GM18502 (cell line): ENCODE measurements at regions not wholly inside any gene's neighbourhood (a gene's known extent, or its start where the extent isn't known, plus 50 kb on each side); places are given as distances from the start of the nearest gene placed in this dataset.

Source experiments
- ATAC-seq: cut with Tn5 transposase; IDR thresholded peaks from one replicate; pipeline ENCODE4 v1.9.1; 2021; ENCODE audit warnings: mild to moderate bottlenecking; ENCODE audit not compliant: unreplicated experiment, poor library complexity

DNA sequence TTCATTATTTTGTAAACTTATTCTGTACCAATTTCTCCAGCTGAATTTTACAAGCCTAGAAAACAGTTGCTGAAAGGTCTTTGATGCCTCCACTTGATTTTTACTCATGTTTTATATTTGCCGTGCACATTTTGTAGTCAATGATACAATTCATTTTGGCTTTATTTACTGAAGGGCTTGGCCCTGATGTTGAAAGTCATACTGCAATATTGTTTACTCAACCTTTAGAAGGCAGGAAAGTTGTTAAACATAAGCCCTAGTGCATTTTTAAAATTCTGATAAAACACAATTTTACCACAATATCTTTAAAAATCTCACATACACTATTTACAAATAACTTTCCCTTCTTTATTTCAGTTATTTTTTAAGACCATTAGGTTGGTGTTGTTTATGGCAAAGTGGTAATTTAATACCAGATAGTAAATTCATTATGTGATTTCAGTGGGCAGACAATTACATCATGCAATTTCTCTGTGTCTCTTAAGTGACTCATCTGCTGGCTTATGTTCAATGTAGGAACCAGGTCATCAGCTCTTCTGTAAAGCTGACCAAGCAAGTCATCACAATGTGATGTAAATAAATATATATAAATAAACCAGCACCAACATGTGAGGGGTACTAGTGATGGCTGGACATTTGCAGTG is 121.1 kb upstream of the SLC35B3 start:
- no peak for ATAC-seq

DNA sequence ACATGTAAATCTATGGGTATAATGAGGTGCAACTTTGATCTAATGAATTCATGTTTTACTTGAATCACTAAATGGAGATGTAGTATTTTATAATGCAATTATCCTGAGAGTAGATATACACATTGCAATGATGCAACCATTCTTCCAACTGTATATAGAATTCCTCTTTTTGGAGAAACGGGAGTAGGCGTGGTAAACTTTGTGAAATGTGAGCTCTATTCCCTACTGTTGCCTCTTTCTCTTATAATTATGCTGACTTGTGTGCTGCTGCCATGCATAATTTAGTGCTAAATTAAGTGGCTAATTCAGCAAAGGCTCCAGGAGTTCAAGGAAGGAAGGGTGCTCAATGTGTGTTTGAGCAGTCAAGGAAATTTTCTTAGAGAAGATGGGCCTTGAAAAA is 116.6 kb upstream of the SLC35B3 start:
- no peak for ATAC-seq

GRCh38 chr6:8551386-8551785 is 116.0 kb upstream of the SLC35B3 start:
- no peak for ATAC-seq

GRCh38 chr6:8549074-8549790 is 113.9 kb upstream of the SLC35B3 start:
- no peak for ATAC-seq

GRCh38 chr6:8546496-8546895 is 111.2 kb upstream of the SLC35B3 start:
- ATAC-seq: no peak

DNA sequence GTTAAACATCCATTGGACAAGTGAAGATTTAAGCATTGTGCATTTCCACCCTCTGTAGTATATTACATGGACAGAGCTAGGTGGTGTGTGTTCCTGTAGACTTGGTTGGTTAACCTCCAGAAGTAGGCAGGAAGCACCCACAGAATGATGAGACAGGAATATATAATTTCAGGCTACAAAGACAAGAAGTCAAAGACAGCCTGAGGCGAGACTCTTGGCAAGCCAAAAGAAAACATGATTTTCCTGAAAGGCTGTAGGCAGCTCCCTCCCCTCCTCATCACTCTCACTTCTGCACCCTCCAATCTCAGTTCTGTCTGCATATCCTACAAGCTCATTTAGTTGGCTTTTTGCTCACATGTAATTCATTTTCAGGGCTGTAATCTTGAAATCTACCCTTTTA is 110.0 kb upstream of the SLC35B3 start:
- no peak for ATAC-seq

- no peak for ATAC-seq
Observed at GRCh38 chr6:8543714-8544113, 108.4 kb upstream of the SLC35B3 start.

- peak; percentile 58 for ATAC-seq
Observed at GRCh38 chr6:8539453-8539852, 104.1 kb upstream of the SLC35B3 start.

DNA sequence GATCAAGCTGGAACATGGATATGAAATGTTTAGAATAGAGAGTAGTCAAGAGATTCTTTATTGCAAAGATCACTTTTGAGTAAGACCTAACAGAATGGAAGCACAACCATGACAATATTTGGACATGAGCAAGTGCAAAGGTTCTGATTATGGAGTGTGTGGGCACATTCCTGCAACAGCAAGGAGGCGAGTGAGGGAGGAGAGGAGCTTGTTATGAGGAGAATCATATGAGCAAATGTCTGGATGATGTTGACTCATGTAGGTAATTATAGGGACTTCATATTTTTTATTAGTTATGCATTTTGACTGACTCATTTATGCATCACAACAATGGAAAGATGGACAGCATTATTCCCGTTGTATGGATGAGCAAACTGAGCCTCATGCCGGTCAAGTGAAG is 100.8 kb upstream of the SLC35B3 start:
- no peak for ATAC-seq

DNA sequence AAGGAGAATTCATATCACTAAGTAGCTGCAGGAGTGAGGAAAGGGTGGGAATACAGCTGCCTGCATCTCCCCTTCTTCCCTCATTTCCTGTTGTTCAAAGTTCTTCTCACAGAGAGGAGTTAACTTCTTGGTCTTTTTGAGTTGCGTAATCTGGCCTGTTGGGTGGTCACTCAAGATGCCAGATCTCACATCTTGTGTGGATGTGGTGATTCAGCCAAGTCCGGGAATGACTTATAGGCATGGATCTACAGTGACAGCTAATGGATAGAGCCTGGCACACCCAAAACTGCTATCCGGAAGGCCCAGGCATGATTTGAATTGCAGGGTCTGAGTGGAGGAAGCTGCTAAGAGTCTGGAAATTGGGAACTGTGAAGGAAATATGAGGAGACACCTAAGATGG is 100.2 kb upstream of the SLC35B3 start:
- no peak for ATAC-seq

DNA sequence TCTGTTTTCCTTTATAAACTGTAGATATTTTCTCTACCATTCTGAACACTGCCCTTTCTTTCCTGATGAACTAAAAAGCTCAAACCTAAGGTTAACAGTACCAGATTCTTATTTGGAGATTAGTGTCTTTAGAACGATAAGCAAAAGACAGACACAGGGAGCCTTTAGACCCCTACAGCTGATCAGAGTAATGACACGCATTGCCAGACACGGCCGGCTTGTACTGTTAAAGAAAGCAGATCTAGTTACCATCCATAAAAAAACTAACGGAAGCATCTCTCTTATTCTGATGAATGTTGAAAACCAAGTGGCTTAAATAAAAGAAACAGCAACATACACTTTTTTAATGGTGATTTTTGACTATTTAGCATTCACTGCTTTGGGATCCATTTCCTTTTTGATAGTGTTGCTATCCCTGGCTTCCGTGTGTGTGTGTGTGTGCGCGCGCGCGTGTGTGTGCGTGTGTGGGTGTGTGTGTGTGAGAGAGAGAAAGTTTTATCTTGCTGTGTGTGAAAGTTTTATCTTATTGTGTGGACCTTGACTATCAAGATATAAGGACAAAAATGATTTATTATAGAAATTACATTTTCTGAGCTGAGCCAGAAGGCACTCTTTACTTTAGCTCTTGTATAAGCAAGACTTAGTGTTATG is 95.6 kb upstream of the SLC35B3 start:
- ATAC-seq: no peak

DNA sequence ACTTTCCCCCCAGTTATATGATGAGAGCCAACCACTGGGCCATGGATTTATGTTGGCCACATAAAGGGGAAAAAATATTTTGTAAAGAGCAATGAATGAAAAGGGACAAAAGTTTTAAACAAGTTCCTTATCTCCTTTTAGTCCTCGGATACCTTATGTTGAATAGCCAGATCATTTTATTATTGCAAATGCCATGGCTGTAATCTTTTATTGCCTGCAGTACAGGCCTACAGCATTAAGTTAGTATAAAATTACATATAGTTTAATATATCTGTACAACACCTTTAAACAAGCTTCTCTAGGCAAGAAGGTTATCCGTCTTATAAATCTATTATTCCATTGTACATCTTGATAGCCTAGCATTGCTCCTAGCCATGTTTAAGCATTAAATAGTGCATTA is 93.9 kb upstream of the SLC35B3 start:
- ATAC-seq: no peak

DNA sequence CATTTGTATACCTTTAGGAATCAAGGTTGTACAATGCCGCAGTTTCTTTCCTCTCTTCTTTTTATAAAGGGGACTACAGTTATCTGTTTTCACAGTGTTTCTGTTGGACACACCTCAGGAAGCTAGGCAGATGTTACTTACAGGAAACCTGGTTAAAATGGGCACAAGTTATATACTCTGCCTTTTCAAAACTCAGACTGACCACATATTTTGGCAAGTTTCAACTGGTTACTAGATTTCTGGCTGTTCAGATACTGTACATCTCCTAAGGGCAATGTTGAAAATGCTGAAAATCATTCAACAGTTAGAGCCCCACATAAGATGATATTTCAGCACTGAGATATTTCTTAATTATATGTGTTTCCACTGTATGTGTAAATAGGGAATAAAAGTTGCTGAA is 92.5 kb upstream of the SLC35B3 start:
- ATAC-seq: no peak

DNA sequence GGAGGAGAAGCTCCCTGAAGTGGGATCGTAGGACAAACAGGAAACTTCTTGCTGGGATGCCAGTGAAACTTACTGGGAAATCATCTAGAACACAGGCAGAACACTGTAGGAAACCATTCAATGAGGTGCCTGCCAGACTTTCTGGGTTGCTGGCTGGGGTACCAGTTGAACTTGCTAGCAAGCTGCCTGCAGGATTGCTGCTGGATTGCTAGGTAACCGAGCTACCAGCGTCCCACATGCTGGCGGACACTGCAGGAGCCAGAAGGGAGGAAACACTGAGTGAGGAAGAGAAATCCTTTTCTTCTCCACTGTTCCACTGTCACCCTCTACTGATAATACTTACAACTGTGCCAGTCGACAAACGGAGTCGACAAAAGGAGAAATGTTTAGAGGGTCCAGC is 91.3 kb upstream of the SLC35B3 start:
- ATAC-seq: no peak

DNA sequence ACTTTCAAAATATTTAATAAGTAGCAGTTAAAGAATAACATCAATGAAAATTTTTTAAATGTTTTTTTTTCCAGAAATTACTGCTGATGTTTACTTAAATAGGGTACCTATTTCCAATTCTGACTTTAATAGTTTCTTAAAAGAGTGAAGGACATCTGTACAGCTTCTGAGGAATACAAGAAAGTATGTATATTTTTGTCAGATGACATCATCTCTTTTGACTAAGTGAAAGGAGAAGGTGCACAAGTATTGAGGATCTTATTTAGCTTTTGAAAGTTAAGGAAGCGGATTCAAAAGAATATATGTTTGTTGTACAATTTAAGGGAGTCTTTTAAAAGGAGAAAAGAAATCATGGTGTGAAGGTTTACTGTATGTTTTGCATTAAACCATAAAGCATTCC is 90.0 kb upstream of the SLC35B3 start:
- no peak for ATAC-seq

DNA sequence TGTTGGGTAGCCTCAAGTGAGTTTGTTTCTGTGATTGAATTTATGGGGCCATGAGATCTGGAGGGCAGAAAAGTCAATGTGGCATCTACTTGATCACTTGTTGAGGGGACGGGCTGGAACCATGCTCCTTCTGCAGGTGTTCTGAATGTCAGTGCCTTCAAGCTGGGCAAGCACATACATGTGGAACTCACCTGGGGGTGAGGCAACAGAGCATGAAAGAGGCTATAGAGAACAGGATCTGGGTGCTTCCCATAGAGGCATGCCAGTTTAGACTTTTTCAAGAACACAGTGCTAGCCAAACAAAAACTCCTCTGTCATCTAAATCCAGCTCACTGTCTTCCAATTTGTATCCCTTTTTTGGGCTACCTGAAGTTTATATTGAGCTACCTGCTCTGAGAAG is 77.8 kb upstream of the SLC35B3 start:
- no peak for ATAC-seq

DNA sequence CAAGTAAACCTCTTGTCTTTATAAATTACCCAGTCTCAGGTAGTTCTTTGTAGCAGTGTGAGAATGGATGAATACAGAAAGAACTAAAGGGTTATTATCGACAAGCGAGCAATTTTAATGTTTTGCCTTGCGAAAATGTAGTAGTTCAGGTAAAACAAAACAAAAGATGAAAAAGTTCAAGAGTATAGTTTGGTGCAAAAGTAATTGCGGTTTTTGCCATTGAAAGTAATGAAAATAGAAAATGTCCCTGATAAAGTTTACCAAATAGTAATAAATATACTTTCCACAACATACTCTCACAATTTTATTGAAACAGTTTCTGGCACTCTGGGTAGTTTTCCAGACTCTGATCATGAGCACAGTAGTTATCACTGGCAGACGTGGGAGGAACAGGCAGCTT is 71.9 kb upstream of the SLC35B3 start:
- ATAC-seq: no peak

DNA sequence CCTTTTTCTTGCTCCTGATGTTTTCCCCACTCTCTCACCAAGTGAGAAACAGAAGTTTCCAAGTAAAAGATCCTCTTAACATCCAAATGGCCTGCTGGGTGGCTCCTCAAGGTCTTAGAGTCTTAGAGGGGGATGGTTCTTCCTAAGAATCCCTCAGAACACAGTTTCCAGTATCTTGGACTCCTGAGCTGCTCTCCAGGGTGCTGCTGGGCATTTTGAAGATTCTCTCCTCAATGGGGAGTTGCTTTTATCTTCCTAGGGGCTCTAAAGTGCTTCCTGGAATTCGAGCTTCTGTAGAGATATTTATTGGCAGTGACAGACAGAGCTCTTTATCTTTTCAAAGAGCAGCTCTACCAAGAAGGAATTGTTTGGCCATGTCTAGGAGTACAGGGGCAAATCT is 70.8 kb upstream of the SLC35B3 start:
- no peak for ATAC-seq

- no peak for ATAC-seq
Observed at GRCh38 chr6:8499540-8499939, 64.2 kb upstream of the SLC35B3 start.

DNA sequence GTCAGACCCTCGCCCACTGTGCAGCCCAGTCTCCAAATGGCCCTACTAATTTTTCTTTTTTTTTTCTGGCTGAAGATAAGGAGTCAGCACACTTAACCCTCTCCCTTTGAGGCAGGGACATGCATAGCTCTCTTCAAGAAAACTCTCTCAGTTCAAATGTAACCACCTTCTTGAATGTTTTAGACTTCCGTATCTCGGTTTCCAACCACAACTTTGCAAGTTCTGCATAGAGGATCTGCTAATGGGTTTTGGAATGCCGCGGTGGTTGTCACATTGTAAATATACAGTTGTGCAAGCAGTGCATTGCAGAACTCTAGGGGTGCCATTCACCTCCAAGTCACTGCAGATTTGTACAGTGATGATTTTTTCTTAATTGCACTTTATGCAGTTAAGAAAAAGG is 59.4 kb upstream of the SLC35B3 start:
- ATAC-seq: no peak

- no peak for ATAC-seq
Observed at GRCh38 chr6:8492536-8493133, 57.3 kb upstream of the SLC35B3 start.
